ENCODE measurements at regions not wholly inside any gene's neighbourhood (a gene's known extent, or its start where the extent isn't known, plus 50 kb on each side); places are given as distances from the start of the nearest gene placed in this dataset.
"Not testable (repeated sequence)": the region's sequence is repeated elsewhere in the genome, so short reads cannot be mapped to it uniquely, and the experiment has no call there.

DNA sequence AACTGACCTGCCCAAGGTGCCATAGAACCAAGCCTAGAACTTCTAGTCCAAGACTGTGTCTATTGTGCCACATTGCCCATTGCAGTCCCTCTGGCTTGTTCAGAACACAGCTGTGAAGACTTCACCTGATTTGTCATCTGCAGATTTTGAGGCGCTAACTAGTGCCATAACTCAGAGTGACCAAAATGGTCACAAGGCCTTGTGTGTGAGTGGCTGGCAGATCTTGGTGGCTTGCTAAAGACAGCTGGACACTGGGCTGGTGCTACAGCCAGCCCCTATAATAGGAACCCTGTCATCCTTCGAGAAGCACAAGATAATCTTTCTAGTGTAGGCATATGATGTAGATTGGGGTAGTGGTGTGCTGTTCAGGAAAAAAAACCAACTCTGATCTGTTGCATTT, 63.7 kb upstream of the IFNLR1 start:
- Mint-ChIP-seq H3K9me3 (no peaks in the 10 kb centered on the region), H3K36me3 (no peaks in the 10 kb centered on the region), H3K4me1 (peaks cover 3% of the 10 kb centered on the region), H3K27ac (no peak overlapping the region), H3K4me3 (no peak overlapping the region), H3K27me3 (no peaks in the 10 kb centered on the region)
- DNase-seq: no peak
- POLR2A ChIA-PET: no interaction called here
- no peak for ATAC-seq (ENCODE audit: low read depth)

GRCh38 chr1:24250224-24250623, 63.1 kb upstream of the IFNLR1 start:
- no peaks in the 10 kb centered on the region for H3K27me3 Mint-ChIP-seq
- H3K4me1 Mint-ChIP-seq: peaks cover 3% of the 10 kb centered on the region
- ATAC-seq (ENCODE audit: low read depth) (no peak), DNase-seq (no peak)
- no peaks in the 10 kb centered on the region for H3K9me3 Mint-ChIP-seq
- no peak overlapping the region for H3K4me3 Mint-ChIP-seq
- H3K36me3 Mint-ChIP-seq: no peaks in the 10 kb centered on the region
- POLR2A ChIA-PET: no interaction called here
- H3K27ac Mint-ChIP-seq: no peak overlapping the region

GRCh38 chr1:24248859-24249258, 61.8 kb upstream of the IFNLR1 start:
- no peak for DNase-seq
- H3K27ac Mint-ChIP-seq: no peak overlapping the region
- no peaks in the 10 kb centered on the region for H3K36me3 Mint-ChIP-seq
- ATAC-seq (ENCODE audit: low read depth): no peak
- no peaks in the 10 kb centered on the region for H3K9me3 Mint-ChIP-seq
- peaks cover 3% of the 10 kb centered on the region for H3K4me1 Mint-ChIP-seq
- no peak overlapping the region for H3K4me3 Mint-ChIP-seq
- POLR2A ChIA-PET: no interaction called here
- H3K27me3 Mint-ChIP-seq: peaks cover 2% of the 10 kb centered on the region

DNA sequence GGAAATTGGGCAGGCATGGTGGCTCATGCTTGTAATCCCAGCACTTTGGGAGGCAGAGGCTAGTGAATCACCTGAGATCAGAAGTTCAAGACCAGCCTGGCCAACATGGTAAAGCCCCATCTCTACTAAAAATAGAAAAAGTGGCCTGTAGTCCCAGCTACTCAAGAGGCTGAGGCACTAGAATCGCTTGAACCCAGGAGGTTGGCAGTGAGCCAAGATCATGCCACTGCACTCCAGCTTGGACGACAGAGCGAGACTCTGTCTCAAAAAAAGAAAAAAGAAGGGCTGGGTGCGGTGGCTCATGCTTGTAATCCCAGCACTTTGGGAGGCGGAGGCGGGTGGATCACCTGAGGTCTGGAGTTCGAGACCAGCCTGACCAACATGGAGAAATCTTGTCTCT, 60.2 kb upstream of the IFNLR1 start:
- H3K4me1 Mint-ChIP-seq; H3K27ac Mint-ChIP-seq; H3K27me3 Mint-ChIP-seq; DNase-seq; ATAC-seq (ENCODE audit: low read depth); H3K9me3 Mint-ChIP-seq; H3K4me3 Mint-ChIP-seq; H3K36me3 Mint-ChIP-seq; POLR2A ChIA-PET: not testable (repeated sequence)

GRCh38 chr1:24244519-24245268, 57.6 kb upstream of the IFNLR1 start:
- H3K27me3 Mint-ChIP-seq: peaks cover 5% of the 10 kb centered on the region
- H3K9me3 Mint-ChIP-seq: peaks cover 4% of the 10 kb centered on the region
- no peak for ATAC-seq (ENCODE audit: low read depth)
- no peaks in the 10 kb centered on the region for H3K36me3 Mint-ChIP-seq
- no peak overlapping the region for H3K27ac Mint-ChIP-seq
- DNase-seq: no peak
- H3K4me1 Mint-ChIP-seq: no peaks in the 10 kb centered on the region
- POLR2A ChIA-PET: no interaction called here
- H3K4me3 Mint-ChIP-seq: no peak overlapping the region

GRCh38 chr1:24237750-24238395, 50.8 kb upstream of the IFNLR1 start:
- DNase-seq (no peak), ATAC-seq (ENCODE audit: low read depth) (no peak)
- H3K27ac Mint-ChIP-seq: no peak overlapping the region
- peaks cover 2% of the 10 kb centered on the region for H3K4me1 Mint-ChIP-seq
- H3K9me3 Mint-ChIP-seq: peaks cover 6% of the 10 kb centered on the region
- H3K4me3 Mint-ChIP-seq: no peak overlapping the region
- no peaks in the 10 kb centered on the region for H3K36me3 Mint-ChIP-seq
- POLR2A ChIA-PET: interaction anchor here (0.7 kb wide), 1 partner anchor 1197 kb away, joined by 3 read pairs; no protein-coding TSS in a partner anchor
- H3K27me3 Mint-ChIP-seq: peaks cover 16% of the 10 kb centered on the region

GRCh38 chr1:24236789-24237371, 49.8 kb upstream of the IFNLR1 start:
- POLR2A ChIA-PET: no interaction called here
- Mint-ChIP-seq H3K27ac (no peak overlapping the region), H3K9me3 (peaks cover 6% of the 10 kb centered on the region), H3K4me1 (peaks cover 2% of the 10 kb centered on the region), H3K36me3 (no peaks in the 10 kb centered on the region), H3K27me3 (peaks cover 16% of the 10 kb centered on the region), H3K4me3 (no peak overlapping the region)
- no peak for ATAC-seq (ENCODE audit: low read depth)
- no peak for DNase-seq

Data from activated naive CD8-positive, alpha-beta T cell treated with anti-CD3 and anti-CD28 coated beads, Interleukin-2, amount 10 ng/mL, durations not matched to agents 7 days and 5 days (primary cell).